HepG2 (cell line): ENCODE measurements at regions not wholly inside any gene's neighbourhood (a gene's known extent, or its start where the extent isn't known, plus 50 kb on each side); places are given as distances from the start of the nearest gene placed in this dataset.

Experiments
- ATAC-seq: fragments of 200-7000 bp; cut with Tn5 transposase; 3 replicates; pipeline ENCODE4 v1.9.1; 2020; ENCODE audit warnings: mild to moderate bottlenecking, moderate library complexity
- BruUV-seq: library from RNA; stranded (reverse); fragments of 400-500 nt; replicated peaks from 2 replicates; lab custom pipeline; 2021; lab: Mats Ljungman, UMichigan
- CTCF ChIA-PET: fragments of 300-600 bp; formaldehyde crosslinking; extraction: SDS; loops from one replicate; lab custom pipeline; 2021; ENCODE audit warnings: low total read pairs, inconsistent platforms, low intra/inter-chr PET ratio; lab: Yijun Ruan, JAX
- POLR2A ChIA-PET: fragments of 350-600 bp; sonication (Branson Sonifier 250); formaldehyde crosslinking; loops from one replicate; lab custom pipeline; 2020; ENCODE audit warnings: antibody characterized with exemption, inconsistent platforms; lab: Yijun Ruan, JAX
- DNase-seq: peaks from one replicate; pipeline ENCODE4 v3.0.0-alpha.2; 2015; ENCODE audit warnings: low spot score
- FAIRE-seq: peaks from 3 replicates; lab custom pipeline; 2011; peaks lifted over from hg19 to GRCh38; lab: Jason Lieb, UNC
- H2AFZ ChIP-seq: one replicate; pipeline ENCODE4 v1.6.1; 2011; ENCODE audit warnings: low read length, inconsistent platforms
- H3K27ac ChIP-seq: fragments of 300-600 bp; 3 replicates; pipeline ENCODE4 v1.8.0; 2011; ENCODE audit warnings: mixed run types, mild to moderate bottlenecking, mixed read lengths, low read length, inconsistent platforms; ENCODE audit not compliant: insufficient read depth; ENCODE audit errors: extremely low read length
- H3K27me3 ChIP-seq, 2 experiments: fragments of 200-600 bp in 1 of 2; 2 replicates in 1 of 2; 3 replicates in 1 of 2; pipeline versions ENCODE4 v1.6.0 to v1.8.0; 2011; ENCODE audit warnings: low read length in 2 of 2, mild to moderate bottlenecking in 2 of 2, moderate library complexity in 2 of 2, inconsistent platforms in 1 of 2; ENCODE audit not compliant: insufficient read depth in 2 of 2, control insufficient read depth in 1 of 2
- H3K36me3 ChIP-seq, 2 experiments: fragments of 200-600 bp in 1 of 2; replicated peaks in 1 of 2; 2 replicates in 1 of 2; 3 replicates in 1 of 2; pipeline versions ENCODE4 v1.5.1 to v1.8.0; 2011; ENCODE audit warnings: low read length in 2 of 2, inconsistent platforms in 1 of 2; ENCODE audit not compliant: insufficient read depth in 2 of 2, control insufficient read depth in 1 of 2
- H3K4me1 ChIP-seq: 2 replicates; pipeline ENCODE4 v1.5.1; 2012; ENCODE audit warnings: low read length, inconsistent platforms; ENCODE audit not compliant: insufficient read depth
- H3K4me2 ChIP-seq: 2 replicates; pipeline ENCODE4 v1.6.0; 2011; ENCODE audit warnings: low read depth, low read length, inconsistent platforms
- H3K4me3 ChIP-seq, 3 experiments: fragments of 200-600 bp in 1 of 3; sonication (generic), shearing (Covaris generic) in 1 of 3; replicated peaks in 1 of 3; 2 replicates each; pipeline ENCODE4 v1.5.1; 2011 to 2016; ENCODE audit warnings: low read length in 3 of 3, inconsistent platforms in 2 of 3, low read depth in 2 of 3, mild to moderate bottlenecking in 2 of 3, control low read depth in 1 of 3, mixed read lengths in 1 of 3; ENCODE audit not compliant: insufficient read depth in 1 of 3
- H3K79me2 ChIP-seq: one replicate; pipeline ENCODE4 v1.6.1; 2011; ENCODE audit warnings: low read length, inconsistent platforms; ENCODE audit not compliant: insufficient read depth
- H3K9ac ChIP-seq: 2 replicates; pipeline ENCODE4 v1.6.0; 2011; ENCODE audit warnings: mild to moderate bottlenecking, low read depth, low read length, inconsistent platforms; ENCODE audit not compliant: insufficient read depth
- H3K9me3 ChIP-seq: 2 replicates; pipeline ENCODE4 v1.5.1; 2012; ENCODE audit warnings: mild to moderate bottlenecking, low read length
- H4K20me1 ChIP-seq: 2 replicates; pipeline ENCODE4 v1.6.0; 2011; ENCODE audit warnings: inconsistent platforms, mild to moderate bottlenecking, low read length, moderate library complexity; ENCODE audit not compliant: insufficient read depth
- CENPT ChIP-seq: sonication (generic); formaldehyde crosslinking; IDR thresholded peaks from 2 replicates; pipeline ENCODE4 v1.8.0; 2022; ENCODE audit warnings: low read depth, mild to moderate bottlenecking, moderate library complexity, missing genetic modification reagents
- EEA1 ChIP-seq: sonication (generic); formaldehyde crosslinking; IDR thresholded peaks from 2 replicates; pipeline ENCODE4 v1.5.1; 2020; ENCODE audit warnings: mild to moderate bottlenecking, missing genetic modification reagents, borderline replicate concordance
- GPN1 ChIP-seq: sonication (generic); formaldehyde crosslinking; IDR thresholded peaks from 2 replicates; pipeline ENCODE4 v1.5.1; 2020; ENCODE audit warnings: missing genetic modification reagents, borderline replicate concordance
- HNRNPLL ChIP-seq: fragments of 200-400 bp; formaldehyde crosslinking; IDR thresholded peaks from 2 replicates; pipeline ENCODE4 v1.6.1; 2017; ENCODE audit warnings: mild to moderate bottlenecking, low read depth, low read length; ENCODE audit not compliant: poor library complexity, severe bottlenecking
- NCOR1 ChIP-seq: fragments of 200-600 bp; sonication (generic); IDR thresholded peaks from 2 replicates; pipeline ENCODE4 v1.7.0; 2017; ENCODE audit warnings: antibody characterized with exemption, low read length, borderline replicate concordance
- NR2C2 ChIP-seq: sonication (generic); formaldehyde crosslinking; IDR thresholded peaks from 2 replicates; pipeline ENCODE4 v1.4.0; 2020; ENCODE audit warnings: missing genetic modification reagents, mild to moderate bottlenecking, moderate library complexity, borderline replicate concordance
- NR2F2 ChIP-seq: IDR thresholded peaks from 2 replicates; pipeline ENCODE4 v1.6.1; 2012; ENCODE audit warnings: low read depth, inconsistent platforms, borderline replicate concordance
- ZFX ChIP-seq: sonication (generic); formaldehyde crosslinking; IDR thresholded peaks from 2 replicates; pipeline ENCODE4 v1.4.0; 2020; ENCODE audit warnings: mild to moderate bottlenecking, low read depth, missing genetic modification reagents, moderate library complexity
- ZNF136 ChIP-seq: sonication (generic); formaldehyde crosslinking; IDR thresholded peaks from 2 replicates; pipeline ENCODE4 v1.8.1; 2022; ENCODE audit warnings: low read depth, mild to moderate bottlenecking, moderate library complexity, missing genetic modification reagents
- ZNF556 ChIP-seq: sonication (generic); formaldehyde crosslinking; IDR thresholded peaks from 2 replicates; pipeline ENCODE4 v1.4.0; 2020; ENCODE audit warnings: mild to moderate bottlenecking, missing genetic modification reagents, borderline replicate concordance
- WGBS: methylation state at CpG from one replicate; pipeline ENCODE4 v1.1.6; 2017; ENCODE audit warnings: low lambda C conversion rate; 5-methylcytosine and 5-hydroxymethylcytosine counted together
- in situ Hi-C: cut with HindIII; loops from 2 replicates; pipeline ENCODE4 v1.10.0; 2017; ENCODE audit warnings: low pct_unique_long_range_greater_than_20kb; ENCODE audit not compliant: extremely low pct_ligation_motif_present
- intact Hi-C: fragments of 100-400 bp; cut with micrococcal nuclease; formaldehyde crosslinking; loops from one replicate; pipeline ENCODE4 v1.10.0; 2022; ENCODE audit not compliant: unreplicated experiment
- TF ChIP-seq, protein P1 (sequence below): IDR thresholded peaks from 2 replicates; pipeline ENCODE4 v1.6.1; 2016; ENCODE audit warnings: low read depth, missing genetic modification reagents, missing compliant biosample characterization
- TF ChIP-seq, protein P2 (sequence below): sonication (generic); formaldehyde crosslinking; conservative IDR thresholded peaks from 2 replicates; pipeline ENCODE4 v1.8.0; 2022; ENCODE audit warnings: low read depth, missing genetic modification reagents

DNA sequence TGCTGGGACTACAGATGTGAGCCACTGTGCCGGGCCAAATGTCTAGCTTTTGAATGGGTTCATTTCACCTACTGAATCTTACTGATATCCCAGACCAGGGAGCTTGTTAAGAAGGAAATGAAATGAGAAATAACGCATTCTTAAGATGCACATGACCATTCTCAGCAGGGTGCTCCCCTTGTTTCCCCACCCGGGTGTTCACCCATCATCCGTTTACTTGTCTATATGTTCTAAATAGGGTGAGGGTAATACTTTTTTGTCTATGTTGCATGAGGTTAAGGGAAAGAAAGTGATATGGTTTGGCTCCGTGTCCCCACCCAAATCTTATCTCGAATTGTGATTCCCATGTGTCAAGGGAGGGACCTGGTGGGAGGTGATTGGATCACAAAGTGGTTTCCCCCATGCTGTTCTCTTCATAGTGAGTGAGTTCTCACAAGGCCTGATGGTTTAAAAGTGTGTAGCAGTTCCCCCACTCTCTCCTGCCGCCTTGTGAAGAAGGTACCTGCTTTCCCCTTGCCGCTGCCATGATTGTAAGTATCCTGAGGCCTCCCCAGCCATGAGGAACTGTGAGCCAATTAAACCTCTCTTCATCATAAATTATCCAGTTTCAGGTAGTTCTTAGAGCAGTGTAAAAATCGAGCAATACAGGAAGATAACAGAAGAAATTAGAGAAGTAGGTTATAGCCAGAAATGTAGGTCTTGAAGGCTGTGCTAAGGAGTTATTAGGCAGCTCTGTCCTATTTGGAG, 129.1 kb downstream of the DDX1 start:
- Histone ChIP-seq H3K27ac (no peak overlapping the region), H4K20me1 (no peaks in the 10 kb centered on the region), H3K27me3 (peaks cover 12 to 48% of the 10 kb centered on the region in 2 experiments), H3K79me2 (no peaks in the 10 kb centered on the region), H3K4me1 (no peaks in the 10 kb centered on the region), H3K4me2 (no peak overlapping the region), H3K36me3 (no peaks in the 10 kb centered on the region), H2AFZ (no peak overlapping the region), H3K9me3 (no peaks in the 10 kb centered on the region), H3K4me3 (no peak overlapping the region), H3K9ac (no peak overlapping the region)
- ATAC-seq (no peak), DNase-seq (no peak), FAIRE-seq (no peak)
- ChIA-PET POLR2A (no interaction called here), CTCF (no interaction called here)
- TF ChIP-seq ZNF136: no peak
- TF ChIP-seq GPN1: no peak
- TF ChIP-seq NR2C2: no peak
- no peak for TF ChIP-seq EEA1
- no peak for TF ChIP-seq NCOR1
- no peak for TF ChIP-seq ZFX (CRISPR knock-in tag)
- no peak for TF ChIP-seq NR2F2
- TF ChIP-seq CENPT (CRISPR knock-in tag): no peak
- no peak for TF ChIP-seq ZNF556 (CRISPR knock-in tag)
- TF ChIP-seq, protein P1, sequence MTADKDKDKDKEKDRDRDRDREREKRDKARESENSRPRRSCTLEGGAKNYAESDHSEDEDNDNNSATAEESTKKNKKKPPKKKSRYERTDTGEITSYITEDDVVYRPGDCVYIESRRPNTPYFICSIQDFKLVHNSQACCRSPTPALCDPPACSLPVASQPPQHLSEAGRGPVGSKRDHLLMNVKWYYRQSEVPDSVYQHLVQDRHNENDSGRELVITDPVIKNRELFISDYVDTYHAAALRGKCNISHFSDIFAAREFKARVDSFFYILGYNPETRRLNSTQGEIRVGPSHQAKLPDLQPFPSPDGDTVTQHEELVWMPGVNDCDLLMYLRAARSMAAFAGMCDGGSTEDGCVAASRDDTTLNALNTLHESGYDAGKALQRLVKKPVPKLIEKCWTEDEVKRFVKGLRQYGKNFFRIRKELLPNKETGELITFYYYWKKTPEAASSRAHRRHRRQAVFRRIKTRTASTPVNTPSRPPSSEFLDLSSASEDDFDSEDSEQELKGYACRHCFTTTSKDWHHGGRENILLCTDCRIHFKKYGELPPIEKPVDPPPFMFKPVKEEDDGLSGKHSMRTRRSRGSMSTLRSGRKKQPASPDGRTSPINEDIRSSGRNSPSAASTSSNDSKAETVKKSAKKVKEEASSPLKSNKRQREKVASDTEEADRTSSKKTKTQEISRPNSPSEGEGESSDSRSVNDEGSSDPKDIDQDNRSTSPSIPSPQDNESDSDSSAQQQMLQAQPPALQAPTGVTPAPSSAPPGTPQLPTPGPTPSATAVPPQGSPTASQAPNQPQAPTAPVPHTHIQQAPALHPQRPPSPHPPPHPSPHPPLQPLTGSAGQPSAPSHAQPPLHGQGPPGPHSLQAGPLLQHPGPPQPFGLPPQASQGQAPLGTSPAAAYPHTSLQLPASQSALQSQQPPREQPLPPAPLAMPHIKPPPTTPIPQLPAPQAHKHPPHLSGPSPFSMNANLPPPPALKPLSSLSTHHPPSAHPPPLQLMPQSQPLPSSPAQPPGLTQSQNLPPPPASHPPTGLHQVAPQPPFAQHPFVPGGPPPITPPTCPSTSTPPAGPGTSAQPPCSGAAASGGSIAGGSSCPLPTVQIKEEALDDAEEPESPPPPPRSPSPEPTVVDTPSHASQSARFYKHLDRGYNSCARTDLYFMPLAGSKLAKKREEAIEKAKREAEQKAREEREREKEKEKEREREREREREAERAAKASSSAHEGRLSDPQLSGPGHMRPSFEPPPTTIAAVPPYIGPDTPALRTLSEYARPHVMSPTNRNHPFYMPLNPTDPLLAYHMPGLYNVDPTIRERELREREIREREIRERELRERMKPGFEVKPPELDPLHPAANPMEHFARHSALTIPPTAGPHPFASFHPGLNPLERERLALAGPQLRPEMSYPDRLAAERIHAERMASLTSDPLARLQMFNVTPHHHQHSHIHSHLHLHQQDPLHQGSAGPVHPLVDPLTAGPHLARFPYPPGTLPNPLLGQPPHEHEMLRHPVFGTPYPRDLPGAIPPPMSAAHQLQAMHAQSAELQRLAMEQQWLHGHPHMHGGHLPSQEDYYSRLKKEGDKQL (CRISPR knock-in tag): no peak
- TF ChIP-seq HNRNPLL: no peak
- TF ChIP-seq, protein P2, sequence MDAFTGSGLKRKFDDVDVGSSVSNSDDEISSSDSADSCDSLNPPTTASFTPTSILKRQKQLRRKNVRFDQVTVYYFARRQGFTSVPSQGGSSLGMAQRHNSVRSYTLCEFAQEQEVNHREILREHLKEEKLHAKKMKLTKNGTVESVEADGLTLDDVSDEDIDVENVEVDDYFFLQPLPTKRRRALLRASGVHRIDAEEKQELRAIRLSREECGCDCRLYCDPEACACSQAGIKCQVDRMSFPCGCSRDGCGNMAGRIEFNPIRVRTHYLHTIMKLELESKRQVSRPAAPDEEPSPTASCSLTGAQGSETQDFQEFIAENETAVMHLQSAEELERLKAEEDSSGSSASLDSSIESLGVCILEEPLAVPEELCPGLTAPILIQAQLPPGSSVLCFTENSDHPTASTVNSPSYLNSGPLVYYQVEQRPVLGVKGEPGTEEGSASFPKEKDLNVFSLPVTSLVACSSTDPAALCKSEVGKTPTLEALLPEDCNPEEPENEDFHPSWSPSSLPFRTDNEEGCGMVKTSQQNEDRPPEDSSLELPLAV (CRISPR knock-in tag): no peak
- no TSS peak for BruUV-seq
- in situ Hi-C loops: no loop called here
- intact Hi-C loops: no loop called here
- 51% methylated on average over 9 of the region's 9 CpGs for WGBS
